HCT116 (cell line): ENCODE measurements at regions not wholly inside any gene's neighbourhood (a gene's known extent, or its start where the extent isn't known, plus 50 kb on each side); places are given as distances from the start of the nearest gene placed in this dataset.

Experiments
- ATAC-seq: fragments of 200-7000 bp; cut with Tn5 transposase; 2 replicates; pipeline ENCODE4 v1.9.1; 2020; ENCODE audit warnings: mild to moderate bottlenecking, moderate library complexity
- BruUV-seq: library from RNA; stranded (reverse); fragments of 400-500 nt; replicated peaks from 2 replicates; lab custom pipeline; 2021; lab: Mats Ljungman, UMichigan
- CTCF ChIA-PET: fragments of 300-600 bp; sonication (Branson Sonifier 250); formaldehyde crosslinking; loops from one replicate; lab custom pipeline; 2021; ENCODE audit warnings: antibody characterized with exemption; lab: Charles Lee
- POLR2A ChIA-PET: fragments of 300-600, 350-600 bp; sonication (Branson Sonifier 250); formaldehyde crosslinking; loops from one replicate; lab custom pipeline; 2021; ENCODE audit warnings: antibody characterized with exemption; lab: Charles Lee
- RAD21 ChIA-PET, 2 experiments: fragments of 300-600 bp; sonication (Branson Sonifier 250); formaldehyde crosslinking; loops; one replicate each; lab custom pipeline; 2023; ENCODE audit warnings: low total read pairs in 2 of 2; ENCODE audit not compliant: uncharacterized antibody in 2 of 2, unreplicated experiment in 2 of 2, low non-redundant PET in 1 of 2; lab: Charles Lee
- DNase-seq: peaks from one replicate; pipeline ENCODE4 v3.0.0-alpha.2; 2010; ENCODE audit warnings: low read depth, low spot score
- H2AFZ ChIP-seq: fragments of 200-600 bp; shearing (Covaris generic), sonication (generic); 2 replicates; pipeline ENCODE4 v1.6.1; 2017; ENCODE audit warnings: low read depth, mixed run types, mixed read lengths, antibody characterized with exemption, low read length; ENCODE audit not compliant: poor library complexity, severe bottlenecking
- H3K27ac ChIP-seq: 2 replicates; pipeline ENCODE4 v1.5.1; 2012; ENCODE audit warnings: low read depth, low read length
- H3K27me3 ChIP-seq: fragments of 200-600 bp; sonication (generic); 2 replicates; pipeline ENCODE4 v1.6.1; 2016; ENCODE audit warnings: mixed run types, low read length, mixed read lengths; ENCODE audit not compliant: insufficient read depth
- H3K36me3 ChIP-seq, 2 experiments: fragments of 200-500 bp in 1 of 2; fragments of 200-600 bp in 1 of 2; sonication (Bioruptor generic) in 1 of 2; sonication (generic) in 1 of 2; 2 replicates each; pipeline versions ENCODE4 v1.5.1 to v1.6.1; 2014 to 2016; ENCODE audit warnings: low read length in 2 of 2, inconsistent platforms in 1 of 2, mixed read lengths in 1 of 2, mixed run types in 1 of 2; ENCODE audit not compliant: insufficient read depth in 2 of 2, control insufficient read depth in 1 of 2
- H3K4me1 ChIP-seq, 2 experiments: fragments of 200-600 bp in 1 of 2; sonication (generic) in 1 of 2; 2 replicates each; pipeline versions ENCODE4 v1.5.1 to v1.6.1; 2012 to 2017; ENCODE audit warnings: low read length in 2 of 2, inconsistent platforms in 1 of 2, mild to moderate bottlenecking in 1 of 2, mixed read lengths in 1 of 2, mixed run types in 1 of 2, moderate library complexity in 1 of 2; ENCODE audit not compliant: insufficient read depth in 2 of 2, control insufficient read depth in 1 of 2
- H3K4me2 ChIP-seq: fragments of 200-600 bp; sonication (generic); 2 replicates; pipeline ENCODE4 v1.6.1; 2017; ENCODE audit warnings: mixed run types, low read length, mixed read lengths
- H3K4me3 ChIP-seq, 2 experiments: fragments of 200-600 bp in 1 of 2; sonication (generic) in 1 of 2; replicated peaks in 1 of 2; 2 replicates each; pipeline ENCODE4 v1.5.1; 2011 to 2016; ENCODE audit warnings: low read length in 2 of 2, control low read depth in 1 of 2, low read depth in 1 of 2, mild to moderate bottlenecking in 1 of 2, mixed read lengths in 1 of 2, mixed run types in 1 of 2
- H3K79me2 ChIP-seq: fragments of 200-600 bp; sonication (generic); 2 replicates; pipeline ENCODE4 v1.6.1; 2017; ENCODE audit warnings: mild to moderate bottlenecking, mixed run types, low read length, moderate library complexity, mixed read lengths; ENCODE audit not compliant: insufficient read depth
- H3K9ac ChIP-seq: fragments of 200-600 bp; sonication (generic); 2 replicates; pipeline ENCODE4 v1.6.1; 2016; ENCODE audit warnings: low read length, mixed read lengths
- H3K9me2 ChIP-seq: fragments of 200-600 bp; sonication (generic), shearing (Covaris generic); 2 replicates; pipeline ENCODE4 v1.6.1; 2017; ENCODE audit warnings: mixed run types, mild to moderate bottlenecking, moderate library complexity; ENCODE audit not compliant: insufficient read depth
- H3K9me3 ChIP-seq, 2 experiments: fragments of 200-500 bp in 1 of 2; fragments of 200-600 bp in 1 of 2; sonication (Bioruptor generic) in 1 of 2; sonication (generic) in 1 of 2; 2 replicates each; pipeline ENCODE4 v1.6.1; 2014 to 2017; ENCODE audit warnings: low read length in 2 of 2, mixed read lengths in 2 of 2, inconsistent platforms in 1 of 2, low read depth in 1 of 2, mild to moderate bottlenecking in 1 of 2, mixed run types in 1 of 2, moderate library complexity in 1 of 2; ENCODE audit not compliant: control insufficient read depth in 1 of 2, insufficient read depth in 1 of 2
- H4K20me1 ChIP-seq: fragments of 200-600 bp; sonication (generic), shearing (Covaris generic); 2 replicates; pipeline ENCODE4 v1.6.1; 2017; ENCODE audit warnings: mixed run types, mild to moderate bottlenecking, moderate library complexity; ENCODE audit not compliant: insufficient read depth
- ATF3 ChIP-seq: IDR thresholded peaks from 2 replicates; pipeline ENCODE4 v1.6.1; 2012
- CEBPB ChIP-seq: IDR thresholded peaks from 2 replicates; pipeline ENCODE4 v1.6.1; 2012; ENCODE audit warnings: low read depth
- EGR1 ChIP-seq: IDR thresholded peaks from 2 replicates; pipeline ENCODE4 v1.6.1; 2012; ENCODE audit warnings: low read depth
- ELF1 ChIP-seq: IDR thresholded peaks from 2 replicates; pipeline ENCODE4 v1.6.1; 2012; ENCODE audit warnings: low read depth, borderline replicate concordance
- POLR2A ChIP-seq: IDR thresholded peaks from 2 replicates; pipeline ENCODE4 v1.7.0; 2011; ENCODE audit warnings: borderline replicate concordance; ENCODE audit not compliant: insufficient read depth, insufficient read length; ENCODE audit errors: extremely low read depth
- RAD21 ChIP-seq: IDR thresholded peaks from 2 replicates; pipeline ENCODE4 v1.6.1; 2012; ENCODE audit warnings: low read depth, mild to moderate bottlenecking
- SIN3A ChIP-seq: IDR thresholded peaks from 2 replicates; pipeline ENCODE4 v1.6.1; 2012; ENCODE audit warnings: low read depth
- YY1 ChIP-seq: IDR thresholded peaks from 2 replicates; pipeline ENCODE4 v1.6.1; 2011; ENCODE audit warnings: low read length, low read depth, moderate library complexity, mild to moderate bottlenecking; ENCODE audit not compliant: insufficient replicate concordance; ENCODE audit errors: extremely low read depth
- ZBTB33 ChIP-seq: IDR thresholded peaks from 2 replicates; pipeline ENCODE4 v1.6.1; 2011; ENCODE audit warnings: mild to moderate bottlenecking, low read length, moderate library complexity; ENCODE audit not compliant: insufficient replicate concordance; ENCODE audit errors: extremely low read depth
- intact Hi-C: fragments of 100-400 bp; cut with micrococcal nuclease; formaldehyde crosslinking; loops from 2 replicates; pipeline ENCODE4 v1.10.0; 2022

GRCh38 chr5:89267788-89268187, 384.8 kb upstream of the MEF2C start:
- ChIA-PET POLR2A (no interaction called here), RAD21 (no interaction called here), CTCF (no interaction called here)
- TF ChIP-seq ATF3, result no peak
- TF ChIP-seq EGR1, result no peak
- no peak for TF ChIP-seq YY1
- no peak for TF ChIP-seq CEBPB
- TF ChIP-seq POLR2A, result no peak
- TF ChIP-seq ZBTB33, result no peak
- no peak for TF ChIP-seq SIN3A
- TF ChIP-seq RAD21, result no peak
- no peak for TF ChIP-seq ELF1
- Histone ChIP-seq H3K4me3 (no peak overlapping the region), H2AFZ (no peak overlapping the region), H3K79me2 (no peaks in the 10 kb centered on the region), H3K9me2 (no peaks in the 10 kb centered on the region), H3K27ac (no peak overlapping the region), H3K9me3 (no peaks in the 10 kb centered on the region), H4K20me1 (no peaks in the 10 kb centered on the region), H3K36me3 (no peaks in the 10 kb centered on the region), H3K9ac (no peak overlapping the region), H3K4me1 (no peaks in the 10 kb centered on the region), H3K27me3 (no peaks in the 10 kb centered on the region), H3K4me2 (no peak overlapping the region)
- DNase-seq (no peak), ATAC-seq (no peak)
- intact Hi-C loops, result loop anchor here (5.0 kb wide), 1 partner anchor 1745 kb away; no protein-coding TSS in a partner anchor
- BruUV-seq, result no TSS peak
